GM12878 (cell line): ENCODE measurements at regions not wholly inside any gene's neighbourhood (a gene's known extent, or its start where the extent isn't known, plus 50 kb on each side); places are given as distances from the start of the nearest gene placed in this dataset.

ENCODE experiments used
- ATAC-seq: fragments of 200-7000 bp; cut with Tn5 transposase; 3 replicates; pipeline ENCODE4 v1.9.1; 2020; ENCODE audit warnings: mild to moderate bottlenecking, moderate library complexity
- BruUV-seq: library from RNA; stranded (reverse); fragments of 400-500 nt; replicated peaks from 2 replicates; lab custom pipeline; 2021; lab: Mats Ljungman, UMichigan
- CTCF ChIA-PET: fragments of 300-600 bp; sonication (Branson Sonifier 250); formaldehyde crosslinking; extraction: SDS; loops from one replicate; lab custom pipeline; 2021; ENCODE audit warnings: inconsistent platforms; lab: Yijun Ruan, JAX
- POLR2A ChIA-PET: fragments of 350-600 bp; formaldehyde crosslinking; extraction: SDS; loops from one replicate; lab custom pipeline; 2021; ENCODE audit warnings: inconsistent platforms; lab: Charles Lee
- RAD21 ChIA-PET: fragments of 300-600 bp; sonication (Branson Sonifier 250); formaldehyde crosslinking; loops from one replicate; lab custom pipeline; 2023; ENCODE audit warnings: antibody characterized with exemption; ENCODE audit not compliant: unreplicated experiment; lab: Charles Lee
- SMC1A ChIA-PET: fragments of 300-600 bp; sonication (Branson Sonifier 250); formaldehyde crosslinking; loops from one replicate; lab custom pipeline; 2023; ENCODE audit not compliant: unreplicated experiment, uncharacterized antibody; lab: Charles Lee
- DNase-seq: peaks from one replicate; pipeline ENCODE4 v3.0.0-alpha.2; 2011; ENCODE audit warnings: low read depth, low spot score
- FAIRE-seq: peaks from 3 replicates; lab custom pipeline; 2011; peaks lifted over from hg19 to GRCh38; lab: Jason Lieb, UNC
- H2AFZ ChIP-seq: 2 replicates; pipeline ENCODE4 v1.6.0; 2011; ENCODE audit warnings: low read depth, low read length, control low read depth; ENCODE audit not compliant: control insufficient read depth
- H3K27ac ChIP-seq: 2 replicates; pipeline ENCODE4 v1.5.1; 2011; ENCODE audit warnings: control low read depth; ENCODE audit not compliant: control insufficient read depth, insufficient read depth
- H3K27me3 ChIP-seq, 2 experiments: replicated peaks in 1 of 2; 2 replicates each; pipeline versions ENCODE4 v1.6.0 to v1.6.1; 2011; ENCODE audit warnings: low read length in 1 of 2; ENCODE audit not compliant: control insufficient read depth in 2 of 2, insufficient read depth in 2 of 2
- H3K36me3 ChIP-seq, 2 experiments: 2 replicates each; pipeline ENCODE4 v1.5.1; 2011; ENCODE audit warnings: low read length in 1 of 2; ENCODE audit not compliant: control insufficient read depth in 2 of 2, insufficient read depth in 2 of 2
- H3K4me1 ChIP-seq: 2 replicates; pipeline ENCODE4 v1.6.1; 2011; ENCODE audit warnings: mild to moderate bottlenecking, low read length, moderate library complexity, mixed read lengths; ENCODE audit not compliant: control insufficient read depth, insufficient read depth
- H3K4me2 ChIP-seq: 2 replicates; pipeline ENCODE4 v1.6.0; 2011; ENCODE audit warnings: control low read depth; ENCODE audit not compliant: control insufficient read depth, insufficient read depth
- H3K4me3 ChIP-seq: fragments of 200-600 bp; sonication (generic); 2 replicates; pipeline ENCODE4 v1.5.1; 2016
- H3K79me2 ChIP-seq: 2 replicates; pipeline ENCODE4 v1.6.0; 2011; ENCODE audit warnings: low read length; ENCODE audit not compliant: control insufficient read depth, insufficient read depth
- H3K9ac ChIP-seq: 2 replicates; pipeline ENCODE4 v1.8.0; 2011; ENCODE audit warnings: low read length, control low read depth, mixed read lengths; ENCODE audit not compliant: control insufficient read depth, insufficient read depth
- H3K9me3 ChIP-seq: replicated peaks from 3 replicates; pipeline ENCODE4 v1.5.1; 2011; ENCODE audit warnings: mild to moderate bottlenecking, low read length; ENCODE audit not compliant: control insufficient read depth, insufficient read depth
- H4K20me1 ChIP-seq: 2 replicates; pipeline ENCODE4 v1.6.0; 2011; ENCODE audit not compliant: control insufficient read depth, insufficient read depth
- ATF2 ChIP-seq: IDR thresholded peaks from 2 replicates; pipeline ENCODE4 v1.6.1; 2012; ENCODE audit warnings: low read length, inconsistent platforms
- ATF7 ChIP-seq: fragments of 450-650 bp; IDR thresholded peaks from 2 replicates; pipeline ENCODE4 v1.6.1; 2016; ENCODE audit warnings: low read depth, mild to moderate bottlenecking
- CEBPB ChIP-seq, 2 experiments: fragments of 150-350 bp in 1 of 2; IDR thresholded peaks; 2 replicates each; pipeline ENCODE4 v1.6.1; 2012 to 2014; ENCODE audit warnings: low read depth in 2 of 2, low read length in 2 of 2, borderline replicate concordance in 1 of 2, inconsistent platforms in 1 of 2
- EP300 ChIP-seq, 2 experiments: fragments of 150-350 bp in 1 of 2; IDR thresholded peaks; 2 replicates each; pipeline ENCODE4 v1.6.1; 2011 to 2012; ENCODE audit warnings: low read depth in 2 of 2, low read length in 2 of 2, borderline replicate concordance in 1 of 2, improper control_type of control experiment in 1 of 2, inconsistent platforms in 1 of 2; ENCODE audit not compliant: control insufficient read depth in 1 of 2
- HDAC6 ChIP-seq: fragments of 200-600 bp; sonication (generic); IDR thresholded peaks from one replicate; pipeline ENCODE4 v1.8.0; 2017; ENCODE audit warnings: antibody characterized with exemption; ENCODE audit not compliant: unreplicated experiment
- IRF4 ChIP-seq: IDR thresholded peaks from 2 replicates; pipeline ENCODE4 v1.6.1; 2011; ENCODE audit warnings: low read depth, low read length
- MLLT1 ChIP-seq: fragments of 450-650 bp; IDR thresholded peaks from 2 replicates; pipeline ENCODE4 v1.6.1; 2016; ENCODE audit warnings: mild to moderate bottlenecking
- NRF1 ChIP-seq: conservative IDR thresholded peaks from 2 replicates; pipeline ENCODE4 v1.6.1; 2011; ENCODE audit warnings: mild to moderate bottlenecking, low read depth, low read length, improper control_type of control experiment
- POLR2AphosphoS5 ChIP-seq: IDR thresholded peaks from 2 replicates; pipeline ENCODE4 v1.6.1; 2011; ENCODE audit warnings: mild to moderate bottlenecking, low read length, inconsistent platforms
- PRDM15 ChIP-seq: fragments of 450-650 bp; formaldehyde crosslinking; IDR thresholded peaks from 2 replicates; pipeline ENCODE4 v1.4.0; 2020; ENCODE audit warnings: mild to moderate bottlenecking, moderate library complexity
- RBBP5 ChIP-seq: fragments of 200-600 bp; sonication (generic); conservative IDR thresholded peaks from 2 replicates; pipeline ENCODE4 v1.6.1; 2016
- RELA ChIP-seq: fragments of 450-650 bp; IDR thresholded peaks from 2 replicates; pipeline ENCODE4 v1.8.0; 2014; ENCODE audit warnings: borderline replicate concordance; ENCODE audit not compliant: partially characterized antibody
- SMAD1 ChIP-seq: fragments of 450-650 bp; IDR thresholded peaks from 2 replicates; pipeline ENCODE4 v1.6.1; 2018; ENCODE audit warnings: mild to moderate bottlenecking, low read depth; ENCODE audit not compliant: partially characterized antibody
- SMARCA5 ChIP-seq: fragments of 450-650 bp; IDR thresholded peaks from 2 replicates; pipeline ENCODE4 v1.6.1; 2017; ENCODE audit warnings: mild to moderate bottlenecking
- SUZ12 ChIP-seq: fragments of 200-600 bp; sonication (generic); IDR thresholded peaks from one replicate; pipeline ENCODE4 v1.6.1; 2018; ENCODE audit warnings: antibody characterized with exemption, mild to moderate bottlenecking; ENCODE audit not compliant: unreplicated experiment
- USF1 ChIP-seq: IDR thresholded peaks from 2 replicates; pipeline ENCODE4 v1.6.1; 2011; ENCODE audit warnings: borderline replicate concordance, low read depth, mild to moderate bottlenecking, moderate library complexity, mixed read lengths, low read length; ENCODE audit not compliant: insufficient read depth; ENCODE audit errors: extremely low read length
- ZNF274 ChIP-seq: IDR thresholded peaks from one replicate; pipeline ENCODE4 v1.8.0; 2011; ENCODE audit not compliant: insufficient read length, insufficient read depth
- WGBS: methylation state at CpG from one replicate; pipeline ENCODE4 v1.1.6; 2016; ENCODE audit warnings: low lambda C conversion rate; ENCODE audit not compliant: insufficient replicate concordance, insufficient coverage; ENCODE audit errors: missing lambda C conversion rate; 5-methylcytosine and 5-hydroxymethylcytosine counted together
- in situ Hi-C: fragments of 300-500 bp; cut with MboI; formaldehyde crosslinking; loops from 9 replicates; pipeline ENCODE4 v1.14.3; 2018; ENCODE audit warnings: mixed read lengths
- intact Hi-C: fragments of 100-400 bp; cut with micrococcal nuclease; formaldehyde crosslinking; loops from one replicate; pipeline ENCODE4 v1.14.2; 2022; ENCODE audit not compliant: unreplicated experiment

- H3K9me3 ChIP-seq: no peaks in the 10 kb centered on the region; the same call in 2 of the 3 replicates
- POLR2A ChIA-PET: no interaction called here
- no peak for TF ChIP-seq RELA
- TF ChIP-seq CEBPB (IDR thresholded peaks at IDR 0.05; ENCODE audit: borderline replicate concordance in 1 of 2, low read depth in 2 of 2, low read length in 2 of 2): no peak
- TF ChIP-seq ZNF274: no peak
- no peak for TF ChIP-seq MLLT1
- TF ChIP-seq PRDM15 (CRISPR knock-in tag): no peak
- no peak for TF ChIP-seq POLR2AphosphoS5
- TF ChIP-seq ATF7: no peak
- no peak for TF ChIP-seq HDAC6
- TF ChIP-seq USF1: no peak
- no peak for TF ChIP-seq ATF2
- no peak for TF ChIP-seq SUZ12
- no peak for TF ChIP-seq SMAD1
- TF ChIP-seq EP300 (IDR thresholded peaks at IDR 0.05; ENCODE audit: borderline replicate concordance in 1 of 2, control insufficient read depth in 1 of 2, low read depth in 2 of 2, low read length in 2 of 2): no peak
- TF ChIP-seq RBBP5: no peak
- no peak for TF ChIP-seq SMARCA5
- no peak for TF ChIP-seq IRF4
- no peak for TF ChIP-seq NRF1
Observed at GRCh38 chr14:98634043-98634820, 637.8 kb downstream of the BCL11B start.

More at GRCh38 chr14:98634043-98634820, 637.8 kb downstream of the BCL11B start:
- WGBS: 6% methylated on average over 6 of the region's 6 CpGs
- H3K36me3 ChIP-seq: no peaks in the 10 kb centered on the region
- ChIA-PET SMC1A (no interaction called here), RAD21 (no interaction called here), CTCF (no interaction called here)
- H3K9ac ChIP-seq: no peak overlapping the region
- no peak overlapping the region for H2AFZ ChIP-seq
- FAIRE-seq (no peak), DNase-seq (no peak), ATAC-seq (no peak)
- intact Hi-C loops: no loop called here
- no peaks in the 10 kb centered on the region for H4K20me1 ChIP-seq
- no peaks in the 10 kb centered on the region for H3K4me1 ChIP-seq
- no TSS peak for BruUV-seq
- no peak overlapping the region for H3K27ac ChIP-seq
- no peak overlapping the region for H3K4me2 ChIP-seq
- in situ Hi-C loops: no loop called here
- H3K4me3 ChIP-seq: no peak overlapping the region
- H3K79me2 ChIP-seq: no peaks in the 10 kb centered on the region
- no peaks in the 10 kb centered on the region for H3K27me3 ChIP-seq
